ENCODE measurements at regions not wholly inside any gene's neighbourhood (a gene's known extent, or its start where the extent isn't known, plus 50 kb on each side); places are given as distances from the start of the nearest gene placed in this dataset.

GRCh38 chr4:152010710-152011079, 249.9 kb upstream of the GATB start:
- no peak for DNase-seq

GRCh38 chr4:152009983-152010709, 249.3 kb upstream of the GATB start:
- DNase-seq = no peak

GRCh38 chr4:152009031-152009670, 248.3 kb upstream of the GATB start:
- no peak for DNase-seq

- no peak for DNase-seq
These were observed 246.3 kb upstream of the GATB start for GRCh38 chr4:152007111-152007510.

- DNase-seq = no peak
These were observed 244.0 kb upstream of the GATB start for GRCh38 chr4:152004801-152005200.

- no peak for DNase-seq
These were observed 239.7 kb upstream of the GATB start for GRCh38 chr4:152000518-152000917.

GRCh38 chr4:151998723-151999122, 237.9 kb upstream of the GATB start:
- no peak for DNase-seq

GRCh38 chr4:151997461-151997860, 236.7 kb upstream of the GATB start:
- no peak for DNase-seq

- no peak for DNase-seq
These were observed 233.6 kb upstream of the GATB start for GRCh38 chr4:151994429-151994828.

- no peak for DNase-seq
These were observed 232.7 kb upstream of the GATB start for GRCh38 chr4:151993521-151993920.

GRCh38 chr4:151992332-151993154, 231.7 kb upstream of the GATB start:
- DNase-seq = no peak

GRCh38 chr4:151991884-151992167, 231.0 kb upstream of the GATB start:
- no peak for DNase-seq

- DNase-seq = no peak
These were observed 230.4 kb upstream of the GATB start for GRCh38 chr4:151991001-151991883.

GRCh38 chr4:151990201-151990600, 229.4 kb upstream of the GATB start:
- no peak for DNase-seq

- DNase-seq = no peak
These were observed 227.8 kb upstream of the GATB start for GRCh38 chr4:151988591-151988990.

GRCh38 chr4:151987606-151988005, 226.8 kb upstream of the GATB start:
- no peak for DNase-seq

- no peak for DNase-seq
These were observed 223.0 kb upstream of the GATB start for GRCh38 chr4:151983854-151984253.

- no peak for DNase-seq
These were observed 219.0 kb upstream of the GATB start for GRCh38 chr4:151979819-151980218.

GRCh38 chr4:151968643-151969042, 207.8 kb upstream of the GATB start:
- no peak for DNase-seq

GRCh38 chr4:151967074-151967473, 206.3 kb upstream of the GATB start:
- no peak for DNase-seq

GRCh38 chr4:151962138-151962823, 201.5 kb upstream of the GATB start:
- DNase-seq = no peak

- no peak for DNase-seq
These were observed 200.6 kb upstream of the GATB start for GRCh38 chr4:151961456-151961855.

Data from activated naive CD4-positive, alpha-beta T cell (primary cell).